GM12873 (cell line): ENCODE measurements at regions not wholly inside any gene's neighbourhood (a gene's known extent, or its start where the extent isn't known, plus 50 kb on each side); places are given as distances from the start of the nearest gene placed in this dataset.

Experiments used
- CTCF ChIP-seq: IDR thresholded peaks from 2 replicates; pipeline ENCODE4 v1.5.1; 2012; ENCODE audit warnings: low read depth, mild to moderate bottlenecking, moderate library complexity, low read length, control low read depth; ENCODE audit not compliant: insufficient read depth; ENCODE audit errors: missing control alignments

- no peak for TF ChIP-seq CTCF
Measured at GRCh38 chr6:121596441-121596840, 161.0 kb downstream of the GJA1 start.

GRCh38 chr6:121597654-121598053, 162.2 kb downstream of the GJA1 start:
- TF ChIP-seq CTCF = no peak

GRCh38 chr6:121600389-121601168, 165.1 kb downstream of the GJA1 start:
- TF ChIP-seq CTCF = no peak

- TF ChIP-seq CTCF = no peak
Measured at GRCh38 chr6:121603486-121603885, 168.0 kb downstream of the GJA1 start.

- no peak for TF ChIP-seq CTCF
Measured at GRCh38 chr6:121607721-121608120, 172.3 kb downstream of the GJA1 start.

- no peak for TF ChIP-seq CTCF
Measured at GRCh38 chr6:121608270-121608669, 172.8 kb downstream of the GJA1 start.

GRCh38 chr6:121609281-121609680, 173.8 kb downstream of the GJA1 start:
- TF ChIP-seq CTCF = no peak
